IPS DF 6.9 (cell line): ENCODE measurements at regions not wholly inside any gene's neighbourhood (a gene's known extent, or its start where the extent isn't known, plus 50 kb on each side); places are given as distances from the start of the nearest gene placed in this dataset.

Source experiments
- DNase-seq: peaks from one replicate; pipeline ENCODE4 v3.0.0-alpha.2; 2013; ENCODE audit warnings: low read depth, low spot score
- H3K27ac ChIP-seq: one replicate; pipeline ENCODE4 v1.5.1; 2013; ENCODE audit warnings: low read length, control low read depth
- H3K27me3 ChIP-seq: 2 replicates; pipeline ENCODE4 v1.6.1; 2013; ENCODE audit warnings: mild to moderate bottlenecking, low read length; ENCODE audit not compliant: control insufficient read depth, insufficient read depth
- H3K36me3 ChIP-seq: 2 replicates; pipeline ENCODE4 v1.6.1; 2013; ENCODE audit warnings: low read length; ENCODE audit not compliant: control insufficient read depth, insufficient read depth
- H3K4me1 ChIP-seq: 2 replicates; pipeline ENCODE4 v1.6.1; 2013; ENCODE audit warnings: low read length; ENCODE audit not compliant: control insufficient read depth, insufficient read depth
- H3K4me3 ChIP-seq: 2 replicates; pipeline ENCODE4 v1.5.1; 2013; ENCODE audit warnings: mild to moderate bottlenecking, low read length
- H3K9me3 ChIP-seq: 2 replicates; pipeline ENCODE4 v1.6.1; 2013; ENCODE audit warnings: low read length, inconsistent platforms; ENCODE audit not compliant: control insufficient read depth, insufficient read depth
- WGBS: extraction: QIAGEN DNeasy Blood & Tissue Kit; methylation state at CpG from one replicate; pipeline ENCODE4 v1.1.7; 2013; ENCODE audit warnings: mixed read lengths, missing lambda C conversion rate; ENCODE audit not compliant: insufficient read length, insufficient coverage; 5-methylcytosine and 5-hydroxymethylcytosine counted together

- no peak overlapping the region for H3K4me3 ChIP-seq
- H3K36me3 ChIP-seq: no peaks in the 10 kb centered on the region
- H3K4me1 ChIP-seq: no peaks in the 10 kb centered on the region
- no peaks in the 10 kb centered on the region for H3K27me3 ChIP-seq
- H3K9me3 ChIP-seq: no peaks in the 10 kb centered on the region
- H3K27ac ChIP-seq: no peak overlapping the region
- no CpG with 5 or more reads among the region's 1 CpG for WGBS
- no peak for DNase-seq
Observed at GRCh38 chr4:96787766-96788165, 947.9 kb downstream of the PDHA2 start.

- WGBS: no CpG with 5 or more reads among the region's 2 CpGs
Observed at GRCh38 chr4:96809563-96809962, 969.7 kb downstream of the PDHA2 start.

GRCh38 chr4:96827086-96827485 is 987.2 kb downstream of the PDHA2 start:
- no peaks in the 10 kb centered on the region for H3K4me1 ChIP-seq
- H3K4me3 ChIP-seq: no peak overlapping the region
- H3K36me3 ChIP-seq: no peaks in the 10 kb centered on the region
- no CpG with 5 or more reads among the region's 4 CpGs for WGBS
- H3K27ac ChIP-seq: no peak overlapping the region
- DNase-seq: no peak
- H3K27me3 ChIP-seq: no peaks in the 10 kb centered on the region
- no peaks in the 10 kb centered on the region for H3K9me3 ChIP-seq

More at GRCh38 chr4:96809563-96809962, 969.7 kb downstream of the PDHA2 start:
- Histone ChIP-seq H3K27ac (no peak overlapping the region), H3K4me1 (no peaks in the 10 kb centered on the region), H3K27me3 (no peaks in the 10 kb centered on the region), H3K4me3 (no peak overlapping the region), H3K36me3 (no peaks in the 10 kb centered on the region), H3K9me3 (no peaks in the 10 kb centered on the region)
- DNase-seq: no peak

- no CpG with 5 or more reads among the region's 2 CpGs for WGBS
Observed at GRCh38 chr4:96833831-96834230, 993.9 kb downstream of the PDHA2 start.

GRCh38 chr4:96835991-96836390 is 996.1 kb downstream of the PDHA2 start:
- Histone ChIP-seq H3K36me3 (no peaks in the 10 kb centered on the region), H3K4me1 (no peaks in the 10 kb centered on the region), H3K9me3 (no peaks in the 10 kb centered on the region), H3K4me3 (no peak overlapping the region), H3K27me3 (no peaks in the 10 kb centered on the region), H3K27ac (no peak overlapping the region)
- WGBS: no CpG with 5 or more reads among the region's 3 CpGs
- DNase-seq: no peak

More at GRCh38 chr4:96833831-96834230, 993.9 kb downstream of the PDHA2 start:
- DNase-seq: no peak
- H3K4me3 ChIP-seq: no peak overlapping the region
- no peaks in the 10 kb centered on the region for H3K9me3 ChIP-seq
- no peaks in the 10 kb centered on the region for H3K4me1 ChIP-seq
- H3K27ac ChIP-seq: no peak overlapping the region
- no peaks in the 10 kb centered on the region for H3K36me3 ChIP-seq
- H3K27me3 ChIP-seq: no peaks in the 10 kb centered on the region

- H3K4me1 ChIP-seq: no peaks in the 10 kb centered on the region
- no peaks in the 10 kb centered on the region for H3K36me3 ChIP-seq
- no peaks in the 10 kb centered on the region for H3K27me3 ChIP-seq
- no peak overlapping the region for H3K27ac ChIP-seq
- no peak for DNase-seq
- no CpG with 5 or more reads among the region's 2 CpGs for WGBS
- no peaks in the 10 kb centered on the region for H3K9me3 ChIP-seq
- no peak overlapping the region for H3K4me3 ChIP-seq
Observed at GRCh38 chr4:96839441-96839840, 999.5 kb downstream of the PDHA2 start.

- no peak overlapping the region for H3K27ac ChIP-seq
- DNase-seq: no peak
- WGBS: no CpG with 5 or more reads among the region's 2 CpGs
- no peaks in the 10 kb centered on the region for H3K4me1 ChIP-seq
- no peaks in the 10 kb centered on the region for H3K36me3 ChIP-seq
- H3K27me3 ChIP-seq: no peaks in the 10 kb centered on the region
- H3K9me3 ChIP-seq: no peaks in the 10 kb centered on the region
- H3K4me3 ChIP-seq: no peak overlapping the region
Observed at GRCh38 chr4:96841801-96842200, 1001.9 kb downstream of the PDHA2 start.

GRCh38 chr4:96844858-96845490 is 1005.1 kb downstream of the PDHA2 start:
- Histone ChIP-seq H3K36me3 (no peaks in the 10 kb centered on the region), H3K4me1 (no peaks in the 10 kb centered on the region), H3K27ac (no peak overlapping the region), H3K9me3 (no peaks in the 10 kb centered on the region), H3K27me3 (no peaks in the 10 kb centered on the region), H3K4me3 (no peak overlapping the region)
- no CpG with 5 or more reads among the region's 1 CpG for WGBS
- no peak for DNase-seq

GRCh38 chr4:96845819-96846218 is 1005.9 kb downstream of the PDHA2 start:
- Histone ChIP-seq H3K4me1 (no peaks in the 10 kb centered on the region), H3K27me3 (no peaks in the 10 kb centered on the region), H3K27ac (no peak overlapping the region), H3K9me3 (no peaks in the 10 kb centered on the region), H3K36me3 (no peaks in the 10 kb centered on the region), H3K4me3 (no peak overlapping the region)
- WGBS: no CpG with 5 or more reads among the region's 2 CpGs
- DNase-seq: no peak

GRCh38 chr4:96874657-96875056 is 1034.8 kb downstream of the PDHA2 start:
- WGBS: no CpG with 5 or more reads among the region's 1 CpG
- H3K27ac ChIP-seq: no peak overlapping the region
- no peak for DNase-seq
- no peaks in the 10 kb centered on the region for H3K9me3 ChIP-seq
- no peaks in the 10 kb centered on the region for H3K4me1 ChIP-seq
- no peak overlapping the region for H3K4me3 ChIP-seq
- H3K27me3 ChIP-seq: no peaks in the 10 kb centered on the region
- no peaks in the 10 kb centered on the region; the same call in 1 of the 2 replicates for H3K36me3 ChIP-seq

GRCh38 chr4:96879527-96879926 is 1039.6 kb downstream of the PDHA2 start:
- DNase-seq: no peak
- Histone ChIP-seq H3K27ac (no peak overlapping the region), H3K27me3 (no peaks in the 10 kb centered on the region), H3K9me3 (no peaks in the 10 kb centered on the region), H3K4me3 (no peak overlapping the region), H3K4me1 (no peaks in the 10 kb centered on the region), H3K36me3 (no peaks in the 10 kb centered on the region; the same call in 1 of the 2 replicates)
- WGBS: no CpG with 5 or more reads among the region's 2 CpGs
